ENCODE measurements at regions not wholly inside any gene's neighbourhood (a gene's known extent, or its start where the extent isn't known, plus 50 kb on each side); places are given as distances from the start of the nearest gene placed in this dataset.

- no peak for DNase-seq
- Mint-ChIP-seq H3K4me1 (ENCODE audit: low read depth) (no peaks in the 10 kb centered on the region), H3K27me3 (ENCODE audit: low read depth) (no peaks in the 10 kb centered on the region), H3K27ac (no peak overlapping the region), H3K4me3 (no peak overlapping the region), H3K36me3 (ENCODE audit: low read depth) (no peaks in the 10 kb centered on the region), H3K9me3 (no peaks in the 10 kb centered on the region)
- CTCF ChIA-PET: no interaction called here
- intact Hi-C loops (cut with micrococcal nuclease): no loop called here
Measured at GRCh38 chr11:127713226-127713625, 712.7 kb upstream of the KIRREL3 start.

DNA sequence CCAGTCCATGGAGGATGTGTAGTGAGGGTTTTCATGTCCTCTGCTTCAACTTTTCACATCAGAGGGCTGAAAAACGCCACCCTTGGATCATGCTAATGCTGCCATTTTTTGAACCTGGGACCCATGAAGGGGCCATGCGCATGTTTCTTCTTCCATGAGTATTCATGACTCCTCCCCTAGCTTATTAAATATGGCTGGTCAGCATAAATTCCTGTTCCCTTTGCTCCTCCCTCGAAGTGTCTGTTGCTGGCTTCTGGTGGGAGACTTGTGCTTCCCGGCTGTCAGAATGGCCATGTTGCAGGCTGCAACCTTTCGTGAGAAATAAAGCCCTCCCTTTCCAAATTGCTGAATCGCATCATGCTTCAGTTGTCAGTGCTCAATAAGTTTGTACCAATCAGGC lies 711.2 kb upstream of the KIRREL3 start:
- intact Hi-C loops (cut with micrococcal nuclease): no loop called here
- H3K4me1 Mint-ChIP-seq (ENCODE audit: low read depth): no peaks in the 10 kb centered on the region
- H3K36me3 Mint-ChIP-seq (ENCODE audit: low read depth): no peaks in the 10 kb centered on the region
- H3K4me3 Mint-ChIP-seq: no peak overlapping the region
- H3K27ac Mint-ChIP-seq: no peak overlapping the region
- H3K27me3 Mint-ChIP-seq (ENCODE audit: low read depth): no peaks in the 10 kb centered on the region
- CTCF ChIA-PET: no interaction called here
- H3K9me3 Mint-ChIP-seq: no peaks in the 10 kb centered on the region
- DNase-seq: no peak

DNA sequence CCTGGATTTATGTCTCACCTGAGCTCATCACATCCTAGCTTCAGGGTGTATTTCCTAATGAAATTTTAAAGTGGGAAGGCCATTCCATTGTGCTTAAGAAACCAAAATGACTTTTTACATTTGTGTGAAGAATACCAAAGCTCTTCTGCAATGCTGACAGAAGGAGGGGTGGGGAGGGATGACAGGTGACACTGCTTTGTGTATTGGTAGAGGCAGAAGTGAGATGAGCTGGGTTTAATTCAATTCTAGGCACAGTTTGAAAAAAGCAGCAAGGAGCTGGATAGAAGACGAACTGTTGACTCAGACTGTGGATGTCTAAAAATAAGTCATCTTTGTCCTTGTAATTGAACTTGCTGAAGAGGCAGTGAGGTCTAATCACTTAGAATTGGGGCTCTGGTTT lies 710.3 kb upstream of the KIRREL3 start:
- Mint-ChIP-seq H3K9me3 (no peaks in the 10 kb centered on the region), H3K4me1 (ENCODE audit: low read depth) (no peaks in the 10 kb centered on the region), H3K27me3 (ENCODE audit: low read depth) (no peaks in the 10 kb centered on the region), H3K36me3 (ENCODE audit: low read depth) (no peaks in the 10 kb centered on the region), H3K4me3 (no peak overlapping the region), H3K27ac (no peak overlapping the region)
- CTCF ChIA-PET: no interaction called here
- intact Hi-C loops (cut with micrococcal nuclease): no loop called here
- no peak for DNase-seq

DNA sequence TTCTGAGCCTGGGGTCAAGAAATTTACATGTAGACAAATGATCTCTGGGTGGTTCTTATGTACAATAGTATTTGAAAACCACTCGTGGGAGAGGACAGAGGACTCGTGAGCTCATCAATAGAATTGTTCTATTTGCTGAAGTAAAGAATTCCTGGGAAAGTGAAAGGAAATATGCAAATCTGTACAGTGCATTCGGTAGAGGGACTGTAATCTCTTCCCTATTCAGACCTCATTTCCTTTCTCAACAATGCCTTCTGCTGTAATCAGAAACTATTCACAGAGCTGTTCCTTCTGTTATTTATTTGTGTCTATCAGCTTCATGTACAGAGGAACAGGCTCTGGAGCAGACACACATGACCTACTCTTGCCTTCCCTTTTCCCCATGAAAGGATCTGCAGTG lies 709.4 kb upstream of the KIRREL3 start:
- Mint-ChIP-seq H3K4me1 (ENCODE audit: low read depth) (no peaks in the 10 kb centered on the region), H3K27ac (no peak overlapping the region), H3K4me3 (no peak overlapping the region), H3K9me3 (no peaks in the 10 kb centered on the region), H3K36me3 (ENCODE audit: low read depth) (no peaks in the 10 kb centered on the region), H3K27me3 (ENCODE audit: low read depth) (peaks cover 1% of the 10 kb centered on the region)
- CTCF ChIA-PET: no interaction called here
- DNase-seq: no peak
- intact Hi-C loops (cut with micrococcal nuclease): no loop called here

GRCh38 chr11:127693686-127694085 lies 693.1 kb upstream of the KIRREL3 start:
- no peaks in the 10 kb centered on the region for H3K27me3 Mint-ChIP-seq (ENCODE audit: low read depth)
- H3K4me3 Mint-ChIP-seq: no peak overlapping the region
- no peaks in the 10 kb centered on the region for H3K9me3 Mint-ChIP-seq
- no peaks in the 10 kb centered on the region for H3K4me1 Mint-ChIP-seq (ENCODE audit: low read depth)
- DNase-seq: no peak
- no peak overlapping the region for H3K27ac Mint-ChIP-seq
- H3K36me3 Mint-ChIP-seq (ENCODE audit: low read depth): no peaks in the 10 kb centered on the region
- CTCF ChIA-PET: no interaction called here
- intact Hi-C loops (cut with micrococcal nuclease): no loop called here

DNA sequence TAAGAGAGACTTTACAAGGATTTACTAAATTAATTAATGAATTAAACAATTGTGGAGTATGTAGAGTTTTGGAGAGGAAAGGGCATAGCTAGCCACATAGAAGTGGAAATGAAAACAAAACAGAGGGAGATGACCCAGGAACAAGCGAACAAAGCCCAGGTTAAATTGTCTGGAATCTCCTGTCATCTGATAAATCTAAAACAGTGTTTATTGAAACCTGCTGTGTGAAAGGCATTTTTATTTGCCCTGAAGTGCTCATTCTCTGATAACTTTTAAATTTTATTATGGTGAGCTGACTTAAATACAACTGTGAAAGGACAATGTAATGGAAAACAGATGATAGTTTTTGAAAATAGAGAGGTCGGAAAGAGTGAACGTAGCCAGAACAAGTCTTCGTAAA lies 682.8 kb upstream of the KIRREL3 start:
- CTCF ChIA-PET: no interaction called here
- peaks cover 4% of the 10 kb centered on the region for H3K27me3 Mint-ChIP-seq (ENCODE audit: low read depth)
- H3K36me3 Mint-ChIP-seq (ENCODE audit: low read depth): no peaks in the 10 kb centered on the region
- intact Hi-C loops (cut with micrococcal nuclease): no loop called here
- H3K4me1 Mint-ChIP-seq (ENCODE audit: low read depth): no peaks in the 10 kb centered on the region
- H3K4me3 Mint-ChIP-seq: no peak overlapping the region
- H3K9me3 Mint-ChIP-seq: no peaks in the 10 kb centered on the region
- H3K27ac Mint-ChIP-seq: no peak overlapping the region
- DNase-seq: no peak

GRCh38 chr11:127679816-127680545 lies 679.4 kb upstream of the KIRREL3 start:
- no peak overlapping the region for H3K27ac Mint-ChIP-seq
- DNase-seq: no peak
- intact Hi-C loops (cut with micrococcal nuclease): no loop called here
- no peaks in the 10 kb centered on the region for H3K4me1 Mint-ChIP-seq (ENCODE audit: low read depth)
- CTCF ChIA-PET: no interaction called here
- peaks cover 11% of the 10 kb centered on the region for H3K27me3 Mint-ChIP-seq (ENCODE audit: low read depth)
- H3K36me3 Mint-ChIP-seq (ENCODE audit: low read depth): no peaks in the 10 kb centered on the region
- no peaks in the 10 kb centered on the region for H3K9me3 Mint-ChIP-seq
- no peak overlapping the region for H3K4me3 Mint-ChIP-seq

GRCh38 chr11:127678631-127679030 lies 678.1 kb upstream of the KIRREL3 start:
- Mint-ChIP-seq H3K36me3 (ENCODE audit: low read depth) (no peaks in the 10 kb centered on the region), H3K4me3 (no peak overlapping the region), H3K27ac (no peak overlapping the region), H3K4me1 (ENCODE audit: low read depth) (no peaks in the 10 kb centered on the region), H3K27me3 (ENCODE audit: low read depth) (peaks cover 12% of the 10 kb centered on the region), H3K9me3 (no peaks in the 10 kb centered on the region)
- CTCF ChIA-PET: interaction anchor here (1.0 kb wide), 1 partner anchor 15 kb away, joined by 3 read pairs; no protein-coding TSS in a partner anchor
- intact Hi-C loops (cut with micrococcal nuclease): no loop called here
- DNase-seq: no peak

- DNase-seq: no peak
- H3K27ac Mint-ChIP-seq: no peak overlapping the region
- no peaks in the 10 kb centered on the region for H3K4me1 Mint-ChIP-seq (ENCODE audit: low read depth)
- no peaks in the 10 kb centered on the region for H3K9me3 Mint-ChIP-seq
- intact Hi-C loops (cut with micrococcal nuclease): no loop called here
- peaks cover 12% of the 10 kb centered on the region for H3K27me3 Mint-ChIP-seq (ENCODE audit: low read depth)
- H3K4me3 Mint-ChIP-seq: no peak overlapping the region
- H3K36me3 Mint-ChIP-seq (ENCODE audit: low read depth): no peaks in the 10 kb centered on the region
- CTCF ChIA-PET: interaction anchor here (1.0 kb wide), 1 partner anchor 14 kb away, joined by 3 read pairs; no protein-coding TSS in a partner anchor
Measured at GRCh38 chr11:127677660-127678425, 677.3 kb upstream of the KIRREL3 start.

DNA sequence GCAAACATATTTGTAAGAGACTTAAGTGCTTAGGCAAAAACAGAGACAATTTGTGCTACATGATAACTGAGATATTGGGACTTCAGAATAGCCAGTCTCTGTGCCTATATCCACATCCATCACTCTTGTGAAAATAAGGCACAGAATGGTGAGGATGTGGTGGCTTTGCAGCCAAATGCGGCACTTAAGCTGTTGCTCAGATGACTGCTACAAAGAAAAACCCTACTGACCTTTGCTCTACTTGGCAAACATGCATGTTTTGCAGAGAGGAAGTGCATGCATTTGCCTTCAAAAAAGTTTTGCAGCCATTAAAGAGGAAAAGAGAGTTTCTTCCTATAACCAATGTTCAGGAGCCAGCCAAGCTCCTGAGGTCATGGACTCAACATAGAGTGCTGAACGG lies 675.0 kb upstream of the KIRREL3 start:
- Mint-ChIP-seq H3K9me3 (no peaks in the 10 kb centered on the region), H3K27ac (no peak overlapping the region), H3K4me3 (no peak overlapping the region), H3K27me3 (ENCODE audit: low read depth) (peaks cover 12% of the 10 kb centered on the region), H3K36me3 (ENCODE audit: low read depth) (no peaks in the 10 kb centered on the region), H3K4me1 (ENCODE audit: low read depth) (no peaks in the 10 kb centered on the region)
- intact Hi-C loops (cut with micrococcal nuclease): no loop called here
- CTCF ChIA-PET: no interaction called here
- no peak for DNase-seq

DNA sequence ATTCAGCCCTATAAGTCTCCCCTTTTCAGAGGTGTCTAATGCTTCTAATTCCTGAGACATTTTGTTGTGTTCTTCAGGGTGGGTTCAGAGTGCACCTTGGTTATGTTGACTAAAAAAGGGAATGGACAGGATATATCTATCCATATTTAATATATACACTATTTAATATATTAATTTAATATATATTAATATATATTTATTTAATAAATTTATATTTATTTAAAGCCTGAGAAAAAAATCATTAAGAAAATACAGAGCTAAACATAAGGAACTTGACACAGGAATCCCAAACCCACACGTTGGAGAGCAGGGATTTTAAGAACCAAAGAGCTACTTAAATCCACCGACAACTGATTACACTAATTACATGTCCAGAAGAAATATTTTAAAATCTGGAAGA lies 674.2 kb upstream of the KIRREL3 start:
- Mint-ChIP-seq H3K4me3 (no peak overlapping the region), H3K4me1 (ENCODE audit: low read depth) (no peaks in the 10 kb centered on the region), H3K36me3 (ENCODE audit: low read depth) (no peaks in the 10 kb centered on the region), H3K27me3 (ENCODE audit: low read depth) (peaks cover 12% of the 10 kb centered on the region), H3K27ac (no peak overlapping the region), H3K9me3 (no peaks in the 10 kb centered on the region)
- CTCF ChIA-PET: no interaction called here
- intact Hi-C loops (cut with micrococcal nuclease): no loop called here
- no peak for DNase-seq

GRCh38 chr11:127670374-127671119 lies 670.0 kb upstream of the KIRREL3 start:
- H3K27me3 Mint-ChIP-seq (ENCODE audit: low read depth): peaks cover 5% of the 10 kb centered on the region
- H3K36me3 Mint-ChIP-seq (ENCODE audit: low read depth): no peaks in the 10 kb centered on the region
- DNase-seq: no peak
- intact Hi-C loops (cut with micrococcal nuclease): no loop called here
- H3K9me3 Mint-ChIP-seq: peaks cover 4% of the 10 kb centered on the region
- no peaks in the 10 kb centered on the region for H3K4me1 Mint-ChIP-seq (ENCODE audit: low read depth)
- no peak overlapping the region for H3K4me3 Mint-ChIP-seq
- no peak overlapping the region for H3K27ac Mint-ChIP-seq
- CTCF ChIA-PET: no interaction called here

Data from activated naive CD4-positive, alpha-beta T cell treated with anti-CD3 and anti-CD28 coated beads for 36 hours (primary cell).